ENCODE measurements at regions not wholly inside any gene's neighbourhood (a gene's known extent, or its start where the extent isn't known, plus 50 kb on each side); places are given as distances from the start of the nearest gene placed in this dataset.

DNA sequence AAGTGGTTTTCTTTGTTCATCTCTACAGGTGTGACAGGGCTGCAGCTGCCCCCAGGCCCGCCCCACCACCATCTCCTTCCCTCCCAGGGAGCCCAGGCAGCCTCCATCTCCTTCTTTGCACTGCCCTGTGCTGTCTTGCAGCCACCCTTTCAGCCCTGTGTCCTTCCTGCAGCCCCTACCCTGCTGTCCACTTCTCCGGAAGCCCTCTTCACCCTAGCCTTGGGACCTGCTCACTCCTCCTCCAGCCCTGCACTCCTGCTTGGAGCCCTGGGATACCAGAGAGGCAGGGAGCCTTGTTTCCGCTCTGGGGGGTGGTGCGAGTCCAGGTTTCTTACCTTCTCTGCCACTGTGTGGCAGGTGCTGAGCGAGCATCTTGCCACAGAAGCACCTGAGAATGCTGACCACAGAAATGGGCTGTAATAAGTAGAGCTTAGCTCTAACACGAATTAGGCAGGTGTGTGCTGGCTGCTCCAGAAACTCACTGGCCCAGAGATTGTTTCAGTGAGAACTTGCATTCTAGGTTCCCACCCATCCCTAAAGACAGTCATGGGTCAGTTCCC is 51.3 kb upstream of the GADD45G start:
- no peaks in the 10 kb centered on the region for H3K9me1 ChIP-seq (ENCODE audit: control insufficient read depth, insufficient read depth, low read length)
- H4K20me1 ChIP-seq (replicated peaks; ENCODE audit: control insufficient read depth, insufficient read depth, low read length), result no peaks in the 10 kb centered on the region
- intact Hi-C loops (cut with micrococcal nuclease) (no loop called here), in situ Hi-C loops (cut with MboI) (no loop called here)
- peaks cover 0 to 17% of the 10 kb centered on the region in 2 experiments; a peak in 2 of 5 replicates for H3K27me3 ChIP-seq (ENCODE audit: control insufficient read depth in 2 of 2, insufficient read depth in 2 of 2, low read length in 2 of 2)
- H3K4me2 ChIP-seq (ENCODE audit: insufficient read depth, low read length), result no peak overlapping the region
- ATAC-seq, result no peak
- H3K4me1 ChIP-seq (replicated peaks in 1 of 2; ENCODE audit: control insufficient read depth in 2 of 2, insufficient read depth in 2 of 2, low read length in 2 of 2), result no peaks in the 10 kb centered on the region
- no peak overlapping the region for H2AFZ ChIP-seq (ENCODE audit: low read depth, low read length)
- BruUV-seq (replicated peaks), result no TSS peak
- no peak overlapping the region for H3K4me3 ChIP-seq
- ChIA-PET POLR2A (no interaction called here), CTCF (ENCODE audit: low intra/inter-chr PET ratio) (no interaction called here)
- no peak for FAIRE-seq
- no peaks in the 10 kb centered on the region for H3K9me3 ChIP-seq (replicated peaks; ENCODE audit: control insufficient read depth, insufficient read depth, low read depth, low read length)
- TF ChIP-seq, protein P1, sequence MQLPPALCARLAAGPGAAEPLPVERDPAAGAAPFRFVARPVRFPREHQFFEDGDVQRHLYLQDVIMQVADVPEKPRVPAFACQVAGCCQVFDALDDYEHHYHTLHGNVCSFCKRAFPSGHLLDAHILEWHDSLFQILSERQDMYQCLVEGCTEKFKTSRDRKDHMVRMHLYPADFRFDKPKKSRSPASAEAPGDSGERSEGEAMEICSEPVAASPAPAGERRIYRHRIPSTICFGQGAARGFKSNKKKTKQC (CRISPR knock-in tag; IDR thresholded peaks at IDR 0.05), result no peak
- TF ChIP-seq SMC3 (conservative IDR thresholded peaks at IDR 0.05; ENCODE audit: insufficient read depth, low read depth, low read length) (no peak), PCBP1 (IDR thresholded peaks at IDR 0.05; ENCODE audit: low read depth, low read length, poor library complexity, severe bottlenecking) (no peak), POLR2G (IDR thresholded peaks at IDR 0.05; ENCODE audit: low read depth, low read length) (no peak), ZSCAN29 (IDR thresholded peaks at IDR 0.05) (no peak), POU5F1 (IDR thresholded peaks at IDR 0.05; ENCODE audit: borderline replicate concordance, low read depth, low read length, partially characterized antibody) (no peak), ZNF444 (CRISPR knock-in tag; IDR thresholded peaks at IDR 0.05) (no peak)
- TF ChIP-seq, protein P2, sequence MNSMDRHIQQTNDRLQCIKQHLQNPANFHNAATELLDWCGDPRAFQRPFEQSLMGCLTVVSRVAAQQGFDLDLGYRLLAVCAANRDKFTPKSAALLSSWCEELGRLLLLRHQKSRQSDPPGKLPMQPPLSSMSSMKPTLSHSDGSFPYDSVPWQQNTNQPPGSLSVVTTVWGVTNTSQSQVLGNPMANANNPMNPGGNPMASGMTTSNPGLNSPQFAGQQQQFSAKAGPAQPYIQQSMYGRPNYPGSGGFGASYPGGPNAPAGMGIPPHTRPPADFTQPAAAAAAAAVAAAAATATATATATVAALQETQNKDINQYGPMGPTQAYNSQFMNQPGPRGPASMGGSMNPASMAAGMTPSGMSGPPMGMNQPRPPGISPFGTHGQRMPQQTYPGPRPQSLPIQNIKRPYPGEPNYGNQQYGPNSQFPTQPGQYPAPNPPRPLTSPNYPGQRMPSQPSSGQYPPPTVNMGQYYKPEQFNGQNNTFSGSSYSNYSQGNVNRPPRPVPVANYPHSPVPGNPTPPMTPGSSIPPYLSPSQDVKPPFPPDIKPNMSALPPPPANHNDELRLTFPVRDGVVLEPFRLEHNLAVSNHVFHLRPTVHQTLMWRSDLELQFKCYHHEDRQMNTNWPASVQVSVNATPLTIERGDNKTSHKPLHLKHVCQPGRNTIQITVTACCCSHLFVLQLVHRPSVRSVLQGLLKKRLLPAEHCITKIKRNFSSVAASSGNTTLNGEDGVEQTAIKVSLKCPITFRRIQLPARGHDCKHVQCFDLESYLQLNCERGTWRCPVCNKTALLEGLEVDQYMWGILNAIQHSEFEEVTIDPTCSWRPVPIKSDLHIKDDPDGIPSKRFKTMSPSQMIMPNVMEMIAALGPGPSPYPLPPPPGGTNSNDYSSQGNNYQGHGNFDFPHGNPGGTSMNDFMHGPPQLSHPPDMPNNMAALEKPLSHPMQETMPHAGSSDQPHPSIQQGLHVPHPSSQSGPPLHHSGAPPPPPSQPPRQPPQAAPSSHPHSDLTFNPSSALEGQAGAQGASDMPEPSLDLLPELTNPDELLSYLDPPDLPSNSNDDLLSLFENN (IDR thresholded peaks at IDR 0.05; ENCODE audit: low read depth in 2 of 2, low read length in 2 of 2), result no peak
- TF ChIP-seq, protein P3, sequence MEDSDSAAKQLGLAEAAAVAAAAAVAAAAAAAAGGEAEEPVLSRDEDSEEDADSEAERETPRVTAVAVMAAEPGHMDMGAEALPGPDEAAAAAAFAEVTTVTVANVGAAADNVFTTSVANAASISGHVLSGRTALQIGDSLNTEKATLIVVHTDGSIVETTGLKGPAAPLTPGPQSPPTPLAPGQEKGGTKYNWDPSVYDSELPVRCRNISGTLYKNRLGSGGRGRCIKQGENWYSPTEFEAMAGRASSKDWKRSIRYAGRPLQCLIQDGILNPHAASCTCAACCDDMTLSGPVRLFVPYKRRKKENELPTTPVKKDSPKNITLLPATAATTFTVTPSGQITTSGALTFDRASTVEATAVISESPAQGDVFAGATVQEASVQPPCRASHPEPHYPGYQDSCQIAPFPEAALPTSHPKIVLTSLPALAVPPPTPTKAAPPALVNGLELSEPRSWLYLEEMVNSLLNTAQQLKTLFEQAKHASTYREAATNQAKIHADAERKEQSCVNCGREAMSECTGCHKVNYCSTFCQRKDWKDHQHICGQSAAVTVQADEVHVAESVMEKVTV (CRISPR knock-in tag; IDR thresholded peaks at IDR 0.05), result no peak
- 0% methylated on average over 5 of the region's 6 CpGs for WGBS (ENCODE audit: insufficient coverage, low coverage, missing lambda C conversion rate)
- no peaks in the 10 kb centered on the region for H3K36me3 ChIP-seq (ENCODE audit: control insufficient read depth, insufficient read depth, low read length)
- H3K27ac ChIP-seq (ENCODE audit: extremely low read depth, low read depth, low read length), result no peak overlapping the region
- H3K9ac ChIP-seq (ENCODE audit: insufficient read depth in 1 of 2, low read depth in 2 of 2, low read length in 2 of 2), result no peak overlapping the region
- no peak for DNase-seq (ENCODE audit: extremely low read depth in 1 of 4, low spot score in 3 of 4)
- no peaks in the 10 kb centered on the region for H3K79me2 ChIP-seq (ENCODE audit: control insufficient read depth, insufficient read depth, low read length)
